Stomach (tissue), 8 donors: ENCODE measurements at regions not wholly inside any gene's neighbourhood (a gene's known extent, or its start where the extent isn't known, plus 50 kb on each side); places are given as distances from the start of the nearest gene placed in this dataset.

Source experiments
- DNase-seq, 2 donors: peaks; one replicate each; pipeline versions ENCODE4 v3.0.0 to v3.0.0-alpha.2; 2013 to 2019
- H3K27ac ChIP-seq, 5 donors: fragments of 200-600 bp in 4 of 5; sonication (generic) in 4 of 5; one replicate each; pipeline ENCODE4 v1.5.1; 2013 to 2019; ENCODE audit warnings: mild to moderate bottlenecking in 1 of 5, moderate library complexity in 1 of 5
- H3K27me3 ChIP-seq, 3 donors: fragments of 200-600 bp; sonication (generic); one replicate each; pipeline ENCODE4 v1.5.1; 2017 to 2019; ENCODE audit warnings: mixed run types in 1 of 3
- H3K36me3 ChIP-seq, 4 donors: fragments of 200-600 bp; sonication (generic); 1 replicate in 3 of 4; 2 replicates in 1 of 4; pipeline ENCODE4 v1.5.1; 2016 to 2019
- H3K4me1 ChIP-seq, 4 donors: fragments of 200-600 bp; sonication (generic); one replicate each; pipeline ENCODE4 v1.5.1; 2016 to 2019
- H3K4me3 ChIP-seq, 4 donors: fragments of 200-600 bp; sonication (generic) in 3 of 4; one replicate each; pipeline ENCODE4 v1.5.1; 2016 to 2019; ENCODE audit warnings: mild to moderate bottlenecking in 1 of 4
- H3K9me3 ChIP-seq, 4 donors: fragments of 200-600 bp; sonication (generic); one replicate each; pipeline ENCODE4 v1.5.1; 2016 to 2019
- EP300 ChIP-seq: sonication (generic); formaldehyde crosslinking; IDR thresholded peaks from one replicate; pipeline ENCODE4 v1.6.1; 2017; ENCODE audit warnings: antibody characterized with exemption
- POLR2A ChIP-seq, 4 donors: fragments of 450-650 bp; IDR thresholded peaks; one replicate each; pipeline ENCODE4 v1.6.1; 2016; ENCODE audit warnings: antibody characterized with exemption in 4 of 4, control low read depth in 2 of 4, mild to moderate bottlenecking in 1 of 4, moderate library complexity in 1 of 4
- POLR2AphosphoS5 ChIP-seq, 3 donors: sonication (generic); formaldehyde crosslinking; IDR thresholded peaks; one replicate each; pipeline ENCODE4 v1.6.1; 2016; ENCODE audit warnings: antibody characterized with exemption in 3 of 3
- WGBS, 5 donors: extraction: QIAGEN DNeasy Blood & Tissue Kit in 3 of 5; methylation state at CpG; one replicate each; pipeline versions ENCODE4 v1.1.5 to v1.1.7; 2013 to 2018; 5-methylcytosine and 5-hydroxymethylcytosine counted together
- intact Hi-C: fragments of 100-400 bp; cut with DNase I; formaldehyde crosslinking; loops from one replicate; pipeline ENCODE4 v1.15.1; 2023; ENCODE audit warnings: low total_unique reads
- TF ChIP-seq, protein P1 (sequence below), 7 experiments: fragments of 450-650 bp in 4 of 7; fragments of 200-600 bp in 3 of 7; sonication (generic) in 3 of 7; IDR thresholded peaks; one replicate each; pipeline ENCODE4 v1.5.1; 2016 to 2019; ENCODE audit warnings: antibody characterized with exemption in 7 of 7, control low read depth in 2 of 7, mild to moderate bottlenecking in 1 of 7
- donor health status: healthy with polysubstance abuse.
- donor health status: Bipolar disorder and iron deficiency.
- donor health status: healthy.

DNA sequence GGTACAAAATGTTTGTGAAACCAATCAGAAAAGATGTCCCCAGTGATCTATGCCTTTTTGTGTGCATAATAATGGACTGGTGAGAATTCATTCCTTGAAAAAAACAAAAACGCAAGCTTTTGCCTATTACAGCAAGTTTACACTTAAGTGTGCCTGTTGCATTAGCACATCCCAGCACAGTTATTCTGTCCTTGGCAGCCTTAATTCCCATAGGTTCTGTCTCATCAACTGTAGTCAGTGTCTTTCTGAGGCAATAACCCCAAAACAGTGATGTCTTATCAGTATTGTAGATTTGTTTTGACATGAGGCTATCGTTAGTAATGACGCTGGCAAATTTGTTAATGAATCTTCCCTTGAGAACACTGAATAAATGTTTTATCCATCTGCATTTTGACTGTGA, 109.9 kb upstream of the KCTD3 start:
- intact Hi-C loops = no loop called here
- no peaks in the 10 kb centered on the region for H3K36me3 ChIP-seq
- TF ChIP-seq EP300 = no peak
- TF ChIP-seq, protein P1, sequence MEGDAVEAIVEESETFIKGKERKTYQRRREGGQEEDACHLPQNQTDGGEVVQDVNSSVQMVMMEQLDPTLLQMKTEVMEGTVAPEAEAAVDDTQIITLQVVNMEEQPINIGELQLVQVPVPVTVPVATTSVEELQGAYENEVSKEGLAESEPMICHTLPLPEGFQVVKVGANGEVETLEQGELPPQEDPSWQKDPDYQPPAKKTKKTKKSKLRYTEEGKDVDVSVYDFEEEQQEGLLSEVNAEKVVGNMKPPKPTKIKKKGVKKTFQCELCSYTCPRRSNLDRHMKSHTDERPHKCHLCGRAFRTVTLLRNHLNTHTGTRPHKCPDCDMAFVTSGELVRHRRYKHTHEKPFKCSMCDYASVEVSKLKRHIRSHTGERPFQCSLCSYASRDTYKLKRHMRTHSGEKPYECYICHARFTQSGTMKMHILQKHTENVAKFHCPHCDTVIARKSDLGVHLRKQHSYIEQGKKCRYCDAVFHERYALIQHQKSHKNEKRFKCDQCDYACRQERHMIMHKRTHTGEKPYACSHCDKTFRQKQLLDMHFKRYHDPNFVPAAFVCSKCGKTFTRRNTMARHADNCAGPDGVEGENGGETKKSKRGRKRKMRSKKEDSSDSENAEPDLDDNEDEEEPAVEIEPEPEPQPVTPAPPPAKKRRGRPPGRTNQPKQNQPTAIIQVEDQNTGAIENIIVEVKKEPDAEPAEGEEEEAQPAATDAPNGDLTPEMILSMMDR (IDR thresholded peaks at IDR 0.05) = no peak
- no peak for TF ChIP-seq POLR2AphosphoS5 (IDR thresholded peaks at IDR 0.05)
- no peak for TF ChIP-seq POLR2A (IDR thresholded peaks at IDR 0.05)
- WGBS, 5 donors = 85 to 92% (median 87%) methylated on average over 3 of the region's 3 CpGs
- no peak overlapping the region for H3K4me3 ChIP-seq
- no peaks in the 10 kb centered on the region for H3K4me1 ChIP-seq
- no peak for DNase-seq
- no peaks in the 10 kb centered on the region for H3K27me3 ChIP-seq
- H3K27ac ChIP-seq = no peak overlapping the region
- no peaks in the 10 kb centered on the region for H3K9me3 ChIP-seq

DNA sequence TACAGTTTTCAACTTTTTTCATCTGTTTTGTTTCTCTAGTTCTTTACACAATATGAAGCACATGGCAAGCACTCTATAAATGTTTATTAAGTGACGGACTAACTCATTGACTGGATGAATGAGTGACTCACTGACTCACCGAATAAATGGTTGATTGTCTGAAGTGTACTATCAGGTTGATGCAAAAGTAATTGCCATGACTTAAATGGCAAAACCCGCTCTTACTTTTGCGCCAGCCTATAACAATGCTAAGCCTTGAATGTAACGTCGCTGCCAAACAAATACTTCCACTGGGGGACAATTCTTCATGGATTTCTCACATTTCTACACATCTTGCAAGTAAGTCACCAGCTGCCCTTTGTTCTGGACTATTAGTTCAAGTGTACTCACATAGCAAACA, 109.0 kb upstream of the KCTD3 start:
- no peak overlapping the region for H3K27ac ChIP-seq
- no peaks in the 10 kb centered on the region for H3K4me1 ChIP-seq
- H3K9me3 ChIP-seq = no peaks in the 10 kb centered on the region
- H3K36me3 ChIP-seq = no peaks in the 10 kb centered on the region
- DNase-seq = no peak
- no peak overlapping the region for H3K4me3 ChIP-seq
- H3K27me3 ChIP-seq = no peaks in the 10 kb centered on the region
- TF ChIP-seq EP300 (no peak), POLR2AphosphoS5 (IDR thresholded peaks at IDR 0.05) (no peak), POLR2A (IDR thresholded peaks at IDR 0.05) (no peak)
- TF ChIP-seq, protein P1 (IDR thresholded peaks at IDR 0.05) = no peak
- intact Hi-C loops = no loop called here
- 74 to 84% (median 79%) methylated on average over 6 of the region's 6 CpGs for WGBS, 5 donors

DNA sequence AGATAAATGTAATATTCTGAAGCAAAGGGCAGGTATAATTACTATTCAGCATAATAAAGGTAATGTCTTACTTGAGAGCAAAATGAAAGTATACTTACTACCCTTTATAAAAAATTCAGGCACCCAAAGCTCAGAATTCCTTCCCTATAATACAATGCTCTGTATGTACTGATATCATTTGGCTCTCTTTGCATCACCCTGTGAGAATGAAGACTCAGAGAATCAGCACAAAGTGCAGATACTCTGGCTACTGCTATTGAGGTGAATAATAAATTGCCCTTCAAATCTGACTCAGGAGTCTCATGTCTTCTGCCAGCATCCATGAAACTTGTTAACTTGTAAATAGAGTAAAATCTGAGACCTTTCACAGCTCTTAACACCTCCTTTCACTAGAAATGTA, 108.5 kb upstream of the KCTD3 start:
- no peak for DNase-seq
- Histone ChIP-seq H3K4me3 (no peak overlapping the region), H3K27me3 (no peaks in the 10 kb centered on the region), H3K9me3 (no peaks in the 10 kb centered on the region), H3K27ac (no peak overlapping the region), H3K4me1 (no peaks in the 10 kb centered on the region), H3K36me3 (no peaks in the 10 kb centered on the region)
- TF ChIP-seq POLR2AphosphoS5 (IDR thresholded peaks at IDR 0.05) = no peak
- TF ChIP-seq EP300 = no peak
- no peak for TF ChIP-seq POLR2A (IDR thresholded peaks at IDR 0.05)
- TF ChIP-seq, protein P1 (IDR thresholded peaks at IDR 0.05) = no peak
- intact Hi-C loops = no loop called here

DNA sequence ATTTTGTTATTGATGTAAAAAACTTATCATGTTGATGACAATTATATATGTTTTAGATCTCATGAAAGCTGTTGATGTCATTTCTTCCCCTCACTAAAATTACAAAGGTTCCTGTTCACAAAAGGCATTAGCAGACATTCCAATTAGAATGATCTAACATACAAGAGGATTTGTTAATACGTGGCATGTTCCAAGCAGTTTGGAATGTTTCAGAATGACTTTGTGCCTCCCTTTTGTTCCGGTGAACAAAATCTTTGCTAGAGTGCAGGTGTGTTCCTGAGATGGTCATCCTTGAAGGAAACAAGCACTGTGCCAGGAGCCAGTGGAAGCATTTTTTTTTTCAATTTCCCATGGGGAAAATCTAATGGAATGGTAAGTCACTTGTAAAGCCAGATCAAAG, 108.0 kb upstream of the KCTD3 start:
- H3K27ac ChIP-seq = no peak overlapping the region
- DNase-seq = no peak
- no peaks in the 10 kb centered on the region for H3K27me3 ChIP-seq
- no peaks in the 10 kb centered on the region for H3K4me1 ChIP-seq
- TF ChIP-seq, protein P1 (IDR thresholded peaks at IDR 0.05) = no peak
- TF ChIP-seq POLR2AphosphoS5 (IDR thresholded peaks at IDR 0.05) (no peak), POLR2A (IDR thresholded peaks at IDR 0.05) (no peak), EP300 (no peak)
- H3K9me3 ChIP-seq = no peaks in the 10 kb centered on the region
- WGBS, 5 donors = 59 to 79% (median 67%) methylated on average over 2 of the region's 2 CpGs
- no peak overlapping the region for H3K4me3 ChIP-seq
- intact Hi-C loops = no loop called here
- no peaks in the 10 kb centered on the region for H3K36me3 ChIP-seq
